Esophagus muscularis mucosa (tissue), 3 donors: ENCODE measurements at regions not wholly inside any gene's neighbourhood (a gene's known extent, or its start where the extent isn't known, plus 50 kb on each side); places are given as distances from the start of the nearest gene placed in this dataset.

Experiments
- CTCF ChIP-seq, 3 experiments: fragments of 200-600 bp in 2 of 3; fragments of 450-650 bp in 1 of 3; sonication (generic) in 2 of 3; IDR thresholded peaks; one replicate each; pipeline ENCODE4 v1.5.1; 2017 to 2019; ENCODE audit warnings: antibody characterized with exemption in 3 of 3, mild to moderate bottlenecking in 2 of 3, moderate library complexity in 1 of 3
- POLR2AphosphoS5 ChIP-seq, 2 donors: sonication (generic); formaldehyde crosslinking; IDR thresholded peaks; one replicate each; pipeline ENCODE4 v1.6.1; 2017; ENCODE audit warnings: antibody characterized with exemption in 2 of 2

- TF ChIP-seq CTCF (IDR thresholded peaks at IDR 0.05) (no peak), POLR2AphosphoS5 (IDR thresholded peaks at IDR 0.05) (no peak)
Observed at GRCh38 chr5:110239786-110240185, 486.7 kb downstream of the TMEM232 start.
